ENCODE measurements at regions not wholly inside any gene's neighbourhood (a gene's known extent, or its start where the extent isn't known, plus 50 kb on each side); places are given as distances from the start of the nearest gene placed in this dataset.

DNA sequence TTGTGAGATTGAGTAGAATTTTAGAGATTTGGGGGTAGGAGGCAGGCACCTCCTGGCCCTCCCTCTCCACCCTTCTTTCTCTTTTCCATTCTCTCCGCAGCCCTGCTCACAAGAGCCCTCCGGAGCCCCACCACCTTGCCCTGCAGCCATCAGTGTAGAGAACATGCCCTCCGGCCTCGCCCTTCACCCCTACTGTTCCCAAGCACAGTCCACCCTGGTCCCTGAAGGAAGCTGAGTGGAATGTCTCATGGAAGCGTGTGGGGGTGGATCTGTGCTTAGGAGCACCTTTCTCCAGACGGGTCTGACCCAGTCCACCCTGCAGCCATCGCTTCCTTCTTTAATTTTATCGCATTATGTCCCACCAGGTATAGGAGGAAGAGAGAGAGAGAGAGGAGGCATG lies 267.1 kb downstream of the NSG2 start:
- no peak for DNase-seq

DNA sequence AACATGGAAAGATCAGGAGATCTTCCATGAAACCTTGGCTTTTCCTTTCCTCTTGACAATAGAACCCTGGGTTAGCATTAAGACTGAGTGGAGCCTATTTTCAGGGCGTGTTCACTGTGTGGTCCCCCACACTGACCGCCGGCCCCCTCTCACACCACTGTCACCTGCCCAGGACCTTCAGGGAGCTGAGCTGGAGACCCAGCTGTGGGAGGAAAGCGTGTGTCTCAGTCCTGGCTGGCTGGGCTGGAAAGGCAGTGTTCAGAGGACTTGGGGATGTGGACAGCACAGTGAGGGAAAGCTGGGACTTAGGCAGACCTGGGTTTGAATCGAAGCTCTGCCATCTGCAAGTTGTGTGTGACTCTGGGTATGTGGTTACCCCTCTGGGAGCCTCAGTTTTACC lies 268.1 kb downstream of the NSG2 start:
- DNase-seq, result no peak

DNA sequence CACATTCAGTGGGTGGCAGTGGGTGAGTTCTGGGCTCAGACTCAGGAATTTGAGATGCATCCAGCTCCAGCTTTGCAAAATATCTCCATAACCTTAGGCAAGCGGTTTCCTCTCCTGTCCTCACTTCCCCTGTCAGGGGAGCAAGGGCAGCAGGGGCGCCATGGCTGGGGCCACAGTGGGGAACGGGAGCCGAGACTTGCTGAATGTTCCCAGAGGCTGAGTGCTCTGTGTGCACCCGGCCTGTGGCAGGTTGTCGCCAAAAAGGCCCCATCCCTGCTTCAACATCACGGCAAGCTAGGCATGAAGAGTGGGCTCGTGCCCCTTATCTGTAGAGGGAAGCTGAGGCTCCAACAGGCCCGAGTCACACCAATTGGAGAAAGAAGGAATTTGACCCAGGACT lies 268.8 kb downstream of the NSG2 start:
- no peak for DNase-seq

DNA sequence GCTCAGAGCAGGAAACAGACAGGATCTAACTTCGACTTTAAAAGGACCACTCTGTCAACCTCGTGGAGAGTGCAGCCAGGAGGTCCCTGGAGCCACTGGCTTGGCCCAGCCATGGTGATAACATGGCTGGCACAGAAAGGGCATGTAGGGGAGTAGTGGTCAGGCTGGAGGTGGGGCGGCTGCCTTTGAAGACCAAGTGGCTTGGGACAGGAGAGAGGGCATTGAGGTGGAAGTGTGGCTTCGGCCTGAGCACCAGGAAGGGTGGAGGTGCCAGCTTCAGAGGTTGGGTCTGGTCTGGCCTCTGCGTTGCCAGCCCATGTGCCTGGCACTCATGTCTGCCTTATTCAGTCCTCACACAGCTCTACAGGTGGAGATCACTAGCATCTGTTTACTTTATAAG lies 270.0 kb downstream of the NSG2 start:
- DNase-seq, result no peak

DNA sequence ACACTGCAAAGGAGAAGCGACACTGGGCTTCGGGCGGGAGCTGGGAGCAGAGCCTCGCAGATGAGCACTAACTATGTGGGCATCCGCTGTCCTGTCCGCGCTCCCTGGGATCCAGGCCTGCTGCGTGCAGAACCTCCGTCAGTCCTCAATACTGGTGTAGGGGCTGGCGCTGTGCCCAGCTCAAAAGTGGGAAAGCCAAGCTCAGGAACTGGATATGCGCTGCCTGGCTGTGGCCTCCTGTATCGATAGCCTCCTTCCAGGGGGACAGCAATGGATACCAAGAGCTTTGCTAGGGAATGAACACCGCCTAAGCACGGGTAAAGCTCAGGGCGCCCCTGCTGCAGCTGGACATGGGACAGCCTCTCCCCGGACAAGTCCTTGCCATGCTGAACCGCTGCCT lies 270.4 kb downstream of the NSG2 start:
- no peak for DNase-seq

DNA sequence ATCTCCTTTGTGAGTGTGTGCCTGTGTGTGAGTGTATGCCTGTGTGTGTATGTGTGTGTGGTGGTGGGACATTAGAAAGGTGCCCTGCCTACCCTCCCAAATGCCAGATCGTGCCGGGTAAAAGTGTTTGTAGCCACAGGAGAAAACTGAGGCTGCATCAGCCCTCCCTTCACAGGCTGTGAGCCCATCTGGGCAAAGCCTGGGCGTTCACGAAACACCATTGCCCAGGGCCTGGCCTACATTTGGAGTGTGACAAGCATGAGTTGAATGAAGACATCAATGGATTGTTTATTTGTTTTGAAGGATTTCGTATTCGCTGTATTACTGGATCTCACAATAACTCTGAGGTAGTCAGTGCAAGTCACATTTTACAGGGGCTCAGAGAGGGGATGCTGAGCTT lies 270.8 kb downstream of the NSG2 start:
- no peak for DNase-seq

DNA sequence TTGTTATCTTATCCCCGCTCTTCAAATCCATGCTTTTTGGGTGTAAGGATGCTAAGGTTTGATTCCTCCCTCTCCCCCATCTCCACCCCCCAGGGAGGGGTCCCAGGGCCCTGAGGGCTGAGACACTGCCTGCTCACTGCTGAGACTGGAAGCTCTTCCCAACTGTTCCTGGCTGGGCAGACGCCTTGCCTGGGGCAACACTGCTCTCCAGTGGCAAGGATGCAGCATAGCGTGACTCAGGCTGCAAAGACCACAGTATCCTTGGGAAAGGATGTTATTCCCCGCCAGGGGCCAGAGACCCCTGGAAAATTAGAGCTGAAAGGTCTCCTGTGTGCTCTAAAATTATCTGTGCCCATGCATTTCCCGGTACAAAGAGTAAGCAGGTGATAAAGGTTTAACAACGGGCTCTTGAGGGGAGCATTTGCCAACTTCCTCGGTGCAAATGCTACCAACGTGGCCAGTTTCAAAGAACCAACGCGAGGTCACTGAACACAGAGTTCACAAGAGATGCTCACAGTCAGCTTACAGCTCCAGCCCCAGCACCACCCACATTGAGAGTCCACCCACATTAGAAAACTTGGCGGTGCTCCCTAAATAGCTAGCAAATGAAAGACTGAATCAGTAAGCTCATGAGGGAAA lies 271.9 kb downstream of the NSG2 start:
- peak; percentile 22 for DNase-seq

DNA sequence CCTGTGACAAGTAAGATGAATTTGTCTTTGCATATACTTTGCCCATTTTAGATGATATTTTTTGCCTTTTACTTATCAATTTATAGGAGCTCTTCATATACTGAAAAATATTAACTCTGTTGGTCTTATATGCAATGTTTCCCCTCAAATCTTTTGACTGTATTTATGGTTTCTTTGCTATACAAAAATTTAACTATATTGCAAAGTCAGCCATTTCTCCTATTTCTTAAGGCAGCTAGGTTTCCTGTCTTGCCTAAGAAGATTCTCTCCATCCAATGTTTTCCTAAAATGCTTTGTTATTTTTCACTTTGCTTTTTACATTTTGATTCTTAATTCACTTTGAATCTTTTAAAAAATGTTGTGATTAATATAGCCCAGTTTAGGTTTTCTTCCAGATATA lies 273.1 kb downstream of the NSG2 start:
- no peak for DNase-seq

DNA sequence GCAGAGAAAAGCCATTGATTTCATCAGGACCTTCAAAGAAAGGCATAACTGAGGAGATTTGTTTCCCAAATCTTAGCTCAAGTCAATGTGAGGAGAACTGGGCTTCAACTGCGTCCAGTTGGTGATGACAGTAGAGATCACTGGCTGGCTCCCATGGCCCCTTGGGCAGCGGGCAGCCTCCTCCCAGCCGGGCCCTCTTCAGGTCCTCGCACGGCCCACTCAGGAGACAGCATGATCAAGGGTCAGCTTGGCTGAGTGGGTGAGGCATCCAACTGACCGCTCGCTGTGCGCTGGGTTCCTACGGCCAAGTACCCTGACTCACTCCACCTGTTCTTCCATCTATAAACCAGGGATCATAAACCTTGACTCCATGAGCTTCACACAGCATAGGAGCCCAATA lies 274.0 kb downstream of the NSG2 start:
- no peak for DNase-seq

DNA sequence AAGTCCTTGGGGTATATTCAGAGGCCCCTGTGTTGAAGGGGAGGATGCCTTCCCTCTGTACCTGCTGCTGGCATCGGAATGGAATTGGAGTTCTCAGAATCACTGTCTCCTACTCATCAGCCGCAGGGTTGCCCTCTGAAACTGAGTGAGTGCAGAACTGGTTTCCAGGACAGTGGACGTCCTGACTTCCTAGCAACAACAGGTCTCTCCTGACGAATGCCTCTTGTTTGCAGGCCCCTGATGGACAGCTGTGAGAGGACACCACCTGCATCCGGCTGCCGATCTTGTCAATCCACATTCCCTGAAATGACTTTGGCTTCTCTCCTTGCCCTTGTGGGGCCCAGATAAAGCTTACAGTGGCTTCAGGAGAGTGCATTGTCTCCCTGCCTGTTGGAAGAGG lies 274.5 kb downstream of the NSG2 start:
- no peak for DNase-seq

DNA sequence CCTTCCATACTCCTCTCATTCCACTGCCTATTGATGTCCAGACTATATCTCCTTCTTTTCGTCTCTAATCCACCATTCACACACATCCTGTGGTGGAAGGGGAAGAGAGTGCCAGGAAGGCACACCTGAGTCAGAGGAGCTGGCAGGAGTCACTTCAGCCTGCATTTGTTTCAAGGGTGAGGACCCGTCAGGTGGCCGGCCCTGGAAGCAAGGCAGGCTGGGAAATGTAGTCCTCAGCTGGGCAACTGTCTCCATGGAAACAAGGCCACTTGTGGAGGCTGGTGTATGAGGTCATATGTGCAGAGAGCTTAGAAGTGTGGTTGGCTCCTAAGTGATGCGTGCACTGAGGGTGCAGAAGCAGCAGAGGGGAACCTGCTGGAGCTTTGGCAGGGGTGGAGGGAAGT lies 278.4 kb downstream of the NSG2 start:
- DNase-seq, result no peak

DNA sequence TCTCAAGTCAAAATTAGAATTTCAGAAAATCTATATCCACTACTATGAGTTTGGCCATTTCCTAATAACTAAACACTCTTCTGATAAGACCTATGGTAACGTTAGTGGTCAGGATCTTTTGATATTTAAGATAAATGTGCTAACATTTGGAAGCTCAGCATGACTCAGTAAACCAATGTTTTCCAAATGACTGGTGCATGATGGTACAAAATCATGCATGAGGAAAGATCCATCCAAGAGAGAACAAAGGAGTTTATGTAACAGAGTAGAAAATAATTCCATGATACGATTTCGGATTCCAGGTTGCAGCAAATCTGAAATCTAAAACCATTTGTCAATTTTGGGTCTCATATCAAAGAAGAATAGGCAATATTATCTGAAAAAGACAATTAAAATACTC lies 279.2 kb downstream of the NSG2 start:
- no peak for DNase-seq

DNA sequence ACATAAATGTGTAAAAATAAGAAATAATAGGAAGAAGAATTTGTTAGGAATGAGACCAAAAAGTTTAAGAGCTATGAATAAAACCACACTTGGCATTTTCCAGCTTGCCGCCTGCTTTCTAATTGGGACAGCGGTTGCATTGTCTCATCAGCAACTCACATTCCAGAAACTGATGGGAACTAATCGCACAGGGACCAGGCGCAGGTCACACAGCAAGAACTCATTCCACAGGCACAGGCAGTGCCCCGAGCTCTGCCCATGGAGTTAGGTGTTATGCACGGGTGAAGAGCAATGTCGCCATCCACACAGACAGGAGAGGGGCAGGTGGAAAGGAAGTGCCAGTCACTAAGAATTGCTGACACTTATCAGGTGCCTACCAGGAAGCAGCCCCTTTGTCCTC lies 279.9 kb downstream of the NSG2 start:
- no peak for DNase-seq

DNA sequence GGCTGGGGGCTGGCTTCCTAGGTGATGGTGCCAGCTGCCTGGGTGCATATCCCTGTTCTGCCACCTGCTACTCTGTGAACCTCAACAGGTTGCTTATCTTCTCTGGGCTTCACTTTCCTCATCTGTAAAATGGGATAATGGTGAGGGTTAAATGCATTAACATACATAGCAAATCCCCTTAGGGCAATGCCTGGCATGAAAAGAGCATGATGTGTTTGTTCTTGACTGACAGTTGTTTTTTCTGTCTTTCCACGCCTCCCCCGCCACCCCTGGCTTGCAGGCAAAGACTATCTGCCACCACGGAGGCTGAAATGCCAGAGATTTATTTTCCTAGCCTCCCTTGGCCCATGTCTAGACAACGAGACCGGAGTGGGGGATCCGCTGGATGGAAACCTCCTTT lies 280.5 kb downstream of the NSG2 start:
- no peak for DNase-seq

DNA sequence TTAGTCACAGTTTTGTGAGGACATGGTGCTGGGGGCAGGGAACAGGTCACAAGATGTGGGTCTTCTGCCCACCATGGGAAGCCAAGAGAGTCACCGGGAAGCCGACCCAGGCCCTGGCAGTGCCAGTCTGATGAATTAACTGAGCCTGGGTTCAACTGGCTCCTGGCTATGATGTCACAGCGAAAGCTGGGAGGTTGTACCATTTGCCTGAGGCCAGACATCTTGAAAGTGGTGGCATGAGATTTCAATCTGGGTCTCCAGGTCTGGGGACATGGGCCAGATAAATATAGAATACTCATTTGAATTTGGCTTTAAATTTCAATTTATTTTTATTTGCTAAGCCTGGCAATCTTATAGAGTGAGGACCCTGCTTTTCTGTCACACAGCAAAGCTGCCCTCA lies 280.9 kb downstream of the NSG2 start:
- DNase-seq, result no peak

DNA sequence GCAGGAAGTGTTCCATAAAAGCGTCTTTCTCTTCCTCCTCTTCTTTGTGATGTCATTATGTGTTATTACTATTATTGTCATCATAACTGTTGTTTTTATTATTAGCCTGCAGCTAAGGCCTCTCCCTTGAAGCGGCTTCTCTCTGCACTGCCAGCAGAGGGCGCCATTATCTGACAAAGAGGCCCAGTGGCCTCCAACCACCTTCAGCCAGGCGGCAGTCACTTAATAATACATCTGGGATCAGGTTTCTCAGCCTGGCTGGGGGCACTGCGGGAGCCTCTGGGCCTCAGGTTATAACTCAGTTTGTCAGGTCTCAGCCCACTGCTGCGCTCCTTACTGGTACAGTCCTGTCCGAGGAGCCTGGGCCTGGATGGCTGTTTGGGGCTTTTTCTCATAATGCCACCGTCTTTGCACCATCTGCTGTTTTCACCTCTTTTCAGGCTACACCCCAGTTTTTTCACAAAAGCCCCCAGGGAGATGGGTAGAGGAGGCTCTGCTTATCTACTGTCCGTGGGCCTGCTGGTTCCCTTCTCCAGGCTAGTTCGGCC lies 281.9 kb downstream of the NSG2 start:
- DNase-seq, result peak; percentile 51

DNA sequence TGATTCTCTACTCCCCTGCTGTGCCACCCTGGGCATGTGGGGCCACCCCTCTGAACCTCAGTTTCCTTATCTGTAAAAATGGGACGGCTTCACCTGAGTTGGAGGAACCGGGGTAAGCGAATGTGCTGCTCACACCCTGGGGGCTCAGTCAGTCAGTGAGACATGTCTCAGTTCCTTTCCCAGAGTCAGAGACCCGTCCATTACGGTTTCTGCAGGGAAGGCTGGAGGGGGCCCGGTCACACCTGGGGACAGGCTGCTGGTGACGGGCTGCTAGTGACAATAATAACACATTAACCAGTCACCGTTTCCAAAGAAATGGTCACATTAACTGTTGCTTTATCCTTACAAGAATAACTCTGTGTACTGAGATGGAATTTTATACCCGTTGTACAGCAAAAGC lies 282.4 kb downstream of the NSG2 start:
- DNase-seq, result no peak

DNA sequence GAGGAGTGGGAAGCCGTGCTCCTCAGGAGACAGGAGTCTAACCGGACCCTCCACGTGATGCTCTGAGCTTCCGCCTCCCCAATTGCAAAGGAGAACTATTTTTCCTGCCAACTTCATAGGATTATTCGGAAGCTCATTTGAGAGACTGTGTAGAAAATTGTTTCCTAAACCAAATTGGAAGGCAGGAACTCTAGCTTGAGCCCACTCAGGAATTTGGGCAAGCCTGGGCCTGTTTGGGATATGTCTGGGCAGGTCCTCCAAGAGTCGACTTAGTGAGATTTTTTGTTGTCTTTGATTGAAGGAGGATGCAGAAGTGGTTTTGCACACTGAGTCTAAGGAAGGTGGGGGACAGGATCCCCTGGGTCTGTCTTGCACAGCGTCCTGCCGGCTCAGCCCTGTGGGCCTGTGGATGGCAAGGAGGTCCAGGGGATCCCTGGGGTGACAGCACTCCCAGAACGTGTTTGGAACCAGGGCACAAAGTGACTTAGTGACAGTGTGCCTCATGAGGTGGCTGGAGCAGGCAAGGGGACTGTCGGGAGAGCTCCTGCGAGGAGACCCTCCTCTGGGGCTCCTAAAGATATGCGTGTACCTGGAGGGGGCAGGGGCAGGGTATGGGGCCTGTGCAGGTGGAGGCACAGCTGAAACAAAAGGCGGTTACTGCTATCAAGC lies 283.3 kb downstream of the NSG2 start:
- DNase-seq, result no peak

DNA sequence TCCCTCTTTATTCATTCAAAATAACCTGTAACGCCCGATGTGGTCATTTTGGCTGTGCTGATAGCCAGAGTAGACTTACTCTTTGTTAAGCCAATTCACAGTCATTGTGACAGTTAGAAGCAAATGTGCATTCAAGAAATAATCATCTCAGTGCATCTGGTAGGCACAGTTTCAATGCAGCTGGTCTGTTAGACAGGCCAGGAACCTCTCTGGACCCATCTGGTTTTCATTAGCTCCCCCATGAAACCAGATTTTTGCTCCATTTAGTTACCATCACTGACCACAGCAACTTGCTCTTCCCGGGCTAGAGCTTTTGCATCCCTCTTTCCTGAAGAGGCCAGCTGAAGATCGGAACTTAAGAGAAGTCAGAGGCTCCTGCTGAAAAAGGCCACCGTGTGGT lies 284.2 kb downstream of the NSG2 start:
- DNase-seq, result no peak

DNA sequence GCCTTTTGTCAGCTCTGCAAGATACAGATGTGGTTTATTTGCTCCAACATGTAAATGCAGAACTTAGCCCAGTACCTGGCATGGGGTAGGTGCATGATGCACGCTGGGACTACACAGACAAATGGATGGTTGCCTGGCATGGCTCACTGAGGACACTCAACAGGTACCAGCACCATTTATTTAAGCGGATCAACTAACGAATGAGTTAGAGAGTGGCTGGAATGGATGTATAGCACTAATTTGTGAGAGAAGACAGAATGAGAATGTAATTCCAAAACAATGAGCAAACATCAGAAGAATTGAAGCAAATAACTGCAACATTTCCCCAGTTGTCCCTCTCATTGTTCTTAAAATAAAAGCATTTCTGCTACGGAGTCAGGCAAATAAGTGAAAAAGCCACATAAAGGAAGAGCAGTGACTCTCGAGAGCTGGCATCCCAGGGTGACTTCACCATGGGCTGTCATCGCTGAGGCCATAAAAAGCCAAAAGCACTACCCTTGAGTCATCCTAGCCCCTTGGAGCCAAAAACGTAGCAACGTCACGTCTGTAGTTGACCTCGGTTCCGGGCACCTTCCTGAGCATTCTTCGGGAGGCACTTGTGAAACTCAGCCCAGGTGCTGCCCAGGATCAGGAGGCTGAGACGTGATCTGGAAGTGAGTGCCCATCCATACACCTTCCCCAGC lies 290.3 kb downstream of the NSG2 start:
- no peak for DNase-seq

DNA sequence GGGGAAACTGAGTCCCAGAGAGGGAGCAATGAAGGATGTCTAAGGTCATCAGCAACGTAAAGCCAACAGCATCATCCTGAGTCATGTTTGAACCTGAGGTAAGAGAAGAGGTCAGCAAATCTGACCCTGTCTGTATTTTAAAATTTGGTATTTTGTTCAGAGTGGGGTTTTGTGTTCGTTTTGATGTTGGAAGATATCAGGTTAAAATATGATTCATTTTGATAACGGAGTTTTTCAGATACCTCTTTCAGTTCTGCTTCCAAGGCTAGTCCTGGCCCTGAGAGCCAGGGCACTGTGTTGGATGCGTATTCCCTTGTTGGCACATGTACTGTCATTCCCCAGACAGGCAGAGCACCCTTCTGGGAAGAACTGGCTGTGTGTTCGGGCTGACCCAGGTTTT lies 291.0 kb downstream of the NSG2 start:
- no peak for DNase-seq

DNA sequence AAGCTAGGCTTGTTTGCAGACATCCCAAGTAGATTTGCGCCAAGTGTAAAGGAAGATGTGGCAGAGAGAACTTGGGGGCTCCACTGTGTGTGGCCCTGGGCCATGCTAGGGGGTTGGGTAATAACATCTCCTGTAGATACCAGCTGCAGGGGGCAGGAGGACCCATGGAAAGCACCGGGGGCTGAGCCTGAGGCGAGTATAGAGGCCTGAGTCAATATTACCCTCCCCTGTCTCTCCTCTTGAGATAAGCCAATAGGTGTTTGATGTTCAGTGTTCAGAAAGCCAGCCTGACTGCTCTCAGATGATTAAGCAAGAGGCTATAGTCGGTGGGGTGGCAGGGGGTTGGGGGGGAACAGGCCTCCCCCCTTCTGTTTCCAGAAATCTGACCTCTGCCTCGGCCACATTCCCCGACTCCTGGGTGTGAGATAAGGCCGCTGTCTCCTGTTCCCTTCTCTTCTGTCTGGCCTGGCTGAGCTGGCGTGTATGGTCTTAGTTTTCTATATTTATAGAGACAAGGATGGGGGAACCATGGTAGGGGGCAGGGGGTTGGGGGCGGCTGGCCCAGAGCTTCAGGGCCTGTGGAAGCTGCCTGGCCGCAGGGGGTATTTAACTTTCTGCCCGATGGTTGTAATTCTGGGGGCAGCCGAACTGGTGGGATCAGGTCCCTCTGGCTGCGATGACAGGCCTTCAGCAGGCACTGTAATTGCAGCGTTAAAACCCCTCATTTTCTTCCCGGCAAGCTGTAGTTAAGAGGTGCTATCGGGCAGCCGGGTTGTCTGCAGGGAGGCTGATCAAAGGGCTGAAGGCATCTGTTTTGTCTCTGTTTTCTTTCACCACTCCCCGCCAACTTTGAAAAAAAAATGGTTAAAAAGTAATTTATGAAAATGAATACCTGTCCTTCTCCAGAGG lies 292.0 kb downstream of the NSG2 start:
- DNase-seq, result no peak

Measured in NCI-H2171 treated with DMSO at 0.1 percent for 48 hours (cell line).